ENCODE measurements at regions not wholly inside any gene's neighbourhood (a gene's known extent, or its start where the extent isn't known, plus 50 kb on each side); places are given as distances from the start of the nearest gene placed in this dataset.

GRCh38 chr15:97114900-97115760 is 784.6 kb downstream of the NR2F2 start:
- no peak for DNase-seq

GRCh38 chr15:97115761-97116070 is 785.2 kb downstream of the NR2F2 start:
- DNase-seq, result no peak

GRCh38 chr15:97124790-97125189 is 794.3 kb downstream of the NR2F2 start:
- DNase-seq, result no peak

- DNase-seq, result no peak
These were observed 796.2 kb downstream of the NR2F2 start for GRCh38 chr15:97126553-97127233.

GRCh38 chr15:97129674-97130073 is 799.2 kb downstream of the NR2F2 start:
- no peak for DNase-seq

GRCh38 chr15:97140216-97140615 is 809.7 kb downstream of the NR2F2 start:
- no peak for DNase-seq

GRCh38 chr15:97141360-97141759 is 810.9 kb downstream of the NR2F2 start:
- no peak for DNase-seq

GRCh38 chr15:97141871-97142270 is 811.4 kb downstream of the NR2F2 start:
- no peak for DNase-seq

- no peak for DNase-seq
These were observed 813.3 kb downstream of the NR2F2 start for GRCh38 chr15:97143592-97144376.

- DNase-seq, result no peak
These were observed 813.8 kb downstream of the NR2F2 start for GRCh38 chr15:97144377-97144711.

GRCh38 chr15:97146929-97147870 is 813.3 kb upstream of the ARRDC4 start:
- no peak for DNase-seq

GRCh38 chr15:97153356-97153965 is 807.0 kb upstream of the ARRDC4 start:
- no peak for DNase-seq

GRCh38 chr15:97156739-97157265 is 803.7 kb upstream of the ARRDC4 start:
- DNase-seq, result no peak

- no peak for DNase-seq
These were observed 797.6 kb upstream of the ARRDC4 start for GRCh38 chr15:97162805-97163495.

- no peak for DNase-seq
These were observed 795.3 kb upstream of the ARRDC4 start for GRCh38 chr15:97165205-97165604.

GRCh38 chr15:97168704-97169475 is 791.6 kb upstream of the ARRDC4 start:
- DNase-seq, result peak; percentile 41 to 53

- DNase-seq, result no peak
These were observed 788.9 kb upstream of the ARRDC4 start for GRCh38 chr15:97171556-97171955.

GRCh38 chr15:97174886-97175540 is 785.5 kb upstream of the ARRDC4 start:
- no peak for DNase-seq

- DNase-seq, result no peak
These were observed 783.3 kb upstream of the ARRDC4 start for GRCh38 chr15:97177151-97177577.

- no peak for DNase-seq
These were observed 777.9 kb upstream of the ARRDC4 start for GRCh38 chr15:97182581-97182980.

Data from NCI-H2081 (cell line).